Hypothalamus (tissue), 51 donors: ENCODE measurements at regions not wholly inside any gene's neighbourhood (a gene's known extent, or its start where the extent isn't known, plus 50 kb on each side); places are given as distances from the start of the nearest gene placed in this dataset.
"Not testable (repeated sequence)": the region's sequence is repeated elsewhere in the genome, so short reads cannot be mapped to it uniquely, and the experiment has no call there.

Experiments
- DNase-seq, 51 donors: peaks; one replicate each; lab custom pipeline; 2025; lab: John Stamatoyannopoulos, UW

GRCh38 chrX:41031256-41031967 lies 53.8 kb upstream of the USP9X start:
- no peak for DNase-seq

- DNase-seq, result no peak
These were observed 51.9 kb upstream of the USP9X start for GRCh38 chrX:41033299-41033698.

DNA sequence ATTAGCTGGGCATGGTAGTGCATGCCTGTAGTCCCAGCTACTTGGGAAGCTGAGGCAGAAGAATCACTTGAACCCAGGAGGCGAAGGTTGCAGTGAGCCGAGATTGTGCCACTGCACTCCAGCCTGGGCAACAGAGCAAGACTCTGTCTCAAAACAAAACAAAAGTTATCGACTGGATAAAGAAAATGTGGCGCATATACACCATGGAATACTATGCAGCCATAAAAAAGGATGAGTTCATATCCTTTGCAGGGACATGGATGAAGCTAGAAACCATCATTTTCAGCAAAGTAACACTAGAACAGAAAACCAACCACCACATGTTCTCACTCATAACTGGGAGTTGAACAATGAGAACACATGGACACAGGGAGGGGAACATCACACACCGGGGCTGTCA lies 50.3 kb upstream of the USP9X start:
- not testable (repeated sequence) for DNase-seq
